DOHH2 (cell line): ENCODE measurements at regions not wholly inside any gene's neighbourhood (a gene's known extent, or its start where the extent isn't known, plus 50 kb on each side); places are given as distances from the start of the nearest gene placed in this dataset.

Experiments used
- H3F3A ChIP-seq: fragments of 200-600 bp; sonication (generic), shearing (Covaris generic); 2 replicates; pipeline ENCODE4 v1.6.0; 2016; ENCODE audit warnings: antibody characterized with exemption, mild to moderate bottlenecking; ENCODE audit not compliant: control insufficient read depth, insufficient read depth
- H3K27ac ChIP-seq: fragments of 200-600 bp; sonication (generic); 2 replicates; pipeline ENCODE4 v1.5.1; 2014; ENCODE audit warnings: low read depth, mild to moderate bottlenecking, low read length, moderate library complexity
- H3K27me3 ChIP-seq: fragments of 200-600 bp; sonication (generic); 2 replicates; pipeline ENCODE4 v1.6.1; 2014; ENCODE audit warnings: mild to moderate bottlenecking, low read length, mixed read lengths; ENCODE audit not compliant: control insufficient read depth
- H3K36me3 ChIP-seq: fragments of 200-600 bp; sonication (generic); 2 replicates; pipeline ENCODE4 v1.6.1; 2014; ENCODE audit warnings: mild to moderate bottlenecking, low read length, moderate library complexity, mixed read lengths; ENCODE audit not compliant: control insufficient read depth
- H3K4me1 ChIP-seq: fragments of 200-600 bp; sonication (generic); 2 replicates; pipeline ENCODE4 v1.6.1; 2014; ENCODE audit warnings: mild to moderate bottlenecking, low read length, mixed read lengths; ENCODE audit not compliant: control insufficient read depth
- H3K4me2 ChIP-seq: fragments of 200-600 bp; sonication (generic); 2 replicates; pipeline ENCODE4 v1.6.0; 2014; ENCODE audit warnings: mild to moderate bottlenecking, low read length, moderate library complexity
- H3K4me3 ChIP-seq: fragments of 200-600 bp; sonication (generic); 2 replicates; pipeline ENCODE4 v1.5.1; 2014; ENCODE audit warnings: mild to moderate bottlenecking, low read length, mixed read lengths
- H3K79me2 ChIP-seq: fragments of 200-600 bp; sonication (generic); 2 replicates; pipeline ENCODE4 v1.6.1; 2014; ENCODE audit warnings: mild to moderate bottlenecking, low read length, mixed read lengths; ENCODE audit not compliant: control insufficient read depth
- H3K9me2 ChIP-seq: fragments of 200-600 bp; sonication (generic); replicated peaks from 2 replicates; pipeline ENCODE4 v1.6.1; 2014; ENCODE audit warnings: mild to moderate bottlenecking, low read length, mixed read lengths; ENCODE audit not compliant: control insufficient read depth
- H3K9me3 ChIP-seq: fragments of 200-600 bp; sonication (generic); 2 replicates; pipeline ENCODE4 v1.6.1; 2014; ENCODE audit warnings: antibody characterized with exemption, low read length, mixed read lengths; ENCODE audit not compliant: control insufficient read depth, insufficient read depth
- H4K20me1 ChIP-seq: fragments of 200-600 bp; sonication (generic); 2 replicates; pipeline ENCODE4 v1.6.0; 2014; ENCODE audit warnings: low read depth, mild to moderate bottlenecking, antibody characterized with exemption, low read length, moderate library complexity; ENCODE audit not compliant: control insufficient read depth, insufficient read depth
- EZH2phosphoT487 ChIP-seq: fragments of 200-600 bp; sonication (generic); IDR thresholded peaks from 2 replicates; pipeline ENCODE4 v1.6.1; 2017; ENCODE audit warnings: borderline replicate concordance, mild to moderate bottlenecking, antibody characterized with exemption, low read length, moderate library complexity, mixed read lengths
- TF ChIP-seq, protein P1 (sequence below): fragments of 200-600 bp; sonication (generic); IDR thresholded peaks from one replicate; pipeline ENCODE4 v1.5.1; 2014; ENCODE audit warnings: antibody characterized with exemption, mild to moderate bottlenecking, low read depth, low read length; ENCODE audit not compliant: poor library complexity, severe bottlenecking

DNA sequence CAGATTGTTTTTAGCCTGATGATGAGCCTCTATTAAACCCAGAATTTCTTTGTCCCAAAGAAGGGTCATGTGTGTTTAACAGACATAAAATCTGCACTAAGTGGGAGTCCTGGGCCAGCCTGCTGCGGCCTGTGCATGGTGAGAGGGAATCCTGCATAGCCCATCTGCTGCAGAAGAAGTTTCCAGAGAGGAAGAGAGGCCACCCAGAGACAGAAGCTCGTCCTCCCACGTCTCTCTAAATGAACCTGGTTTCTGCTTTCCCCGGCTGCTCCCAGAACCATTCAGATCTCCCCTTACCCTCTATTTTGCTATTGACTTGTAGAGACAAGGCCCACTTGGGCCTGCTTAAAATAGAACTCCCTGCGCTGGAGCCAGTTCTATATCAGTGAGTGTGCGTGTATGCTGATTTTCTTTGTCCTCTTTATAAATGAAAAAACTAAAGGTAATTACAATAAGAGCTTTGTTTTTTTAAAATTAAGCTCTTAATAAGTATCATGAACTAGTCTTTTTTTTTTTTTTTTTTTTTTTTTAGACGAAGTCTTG is 142.8 kb upstream of the RAB4A start:
- Histone ChIP-seq H3K36me3 (no peaks in the 10 kb centered on the region), H3K79me2 (no peaks in the 10 kb centered on the region), H3K27me3 (peaks cover 6% of the 10 kb centered on the region; the same call in 1 of the 2 replicates), H3K9me2 (no peaks in the 10 kb centered on the region), H3K27ac (no peak overlapping the region), H3K9me3 (no peaks in the 10 kb centered on the region), H3K4me2 (peak overlapping the region; percentile 38; the same call in 1 of the 2 replicates), H3F3A (no peaks in the 10 kb centered on the region), H3K4me1 (peaks cover 45% of the 10 kb centered on the region), H3K4me3 (no peak overlapping the region), H4K20me1 (no peaks in the 10 kb centered on the region)
- no peak for TF ChIP-seq EZH2phosphoT487
- TF ChIP-seq, protein P1, sequence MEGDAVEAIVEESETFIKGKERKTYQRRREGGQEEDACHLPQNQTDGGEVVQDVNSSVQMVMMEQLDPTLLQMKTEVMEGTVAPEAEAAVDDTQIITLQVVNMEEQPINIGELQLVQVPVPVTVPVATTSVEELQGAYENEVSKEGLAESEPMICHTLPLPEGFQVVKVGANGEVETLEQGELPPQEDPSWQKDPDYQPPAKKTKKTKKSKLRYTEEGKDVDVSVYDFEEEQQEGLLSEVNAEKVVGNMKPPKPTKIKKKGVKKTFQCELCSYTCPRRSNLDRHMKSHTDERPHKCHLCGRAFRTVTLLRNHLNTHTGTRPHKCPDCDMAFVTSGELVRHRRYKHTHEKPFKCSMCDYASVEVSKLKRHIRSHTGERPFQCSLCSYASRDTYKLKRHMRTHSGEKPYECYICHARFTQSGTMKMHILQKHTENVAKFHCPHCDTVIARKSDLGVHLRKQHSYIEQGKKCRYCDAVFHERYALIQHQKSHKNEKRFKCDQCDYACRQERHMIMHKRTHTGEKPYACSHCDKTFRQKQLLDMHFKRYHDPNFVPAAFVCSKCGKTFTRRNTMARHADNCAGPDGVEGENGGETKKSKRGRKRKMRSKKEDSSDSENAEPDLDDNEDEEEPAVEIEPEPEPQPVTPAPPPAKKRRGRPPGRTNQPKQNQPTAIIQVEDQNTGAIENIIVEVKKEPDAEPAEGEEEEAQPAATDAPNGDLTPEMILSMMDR, result no peak

DNA sequence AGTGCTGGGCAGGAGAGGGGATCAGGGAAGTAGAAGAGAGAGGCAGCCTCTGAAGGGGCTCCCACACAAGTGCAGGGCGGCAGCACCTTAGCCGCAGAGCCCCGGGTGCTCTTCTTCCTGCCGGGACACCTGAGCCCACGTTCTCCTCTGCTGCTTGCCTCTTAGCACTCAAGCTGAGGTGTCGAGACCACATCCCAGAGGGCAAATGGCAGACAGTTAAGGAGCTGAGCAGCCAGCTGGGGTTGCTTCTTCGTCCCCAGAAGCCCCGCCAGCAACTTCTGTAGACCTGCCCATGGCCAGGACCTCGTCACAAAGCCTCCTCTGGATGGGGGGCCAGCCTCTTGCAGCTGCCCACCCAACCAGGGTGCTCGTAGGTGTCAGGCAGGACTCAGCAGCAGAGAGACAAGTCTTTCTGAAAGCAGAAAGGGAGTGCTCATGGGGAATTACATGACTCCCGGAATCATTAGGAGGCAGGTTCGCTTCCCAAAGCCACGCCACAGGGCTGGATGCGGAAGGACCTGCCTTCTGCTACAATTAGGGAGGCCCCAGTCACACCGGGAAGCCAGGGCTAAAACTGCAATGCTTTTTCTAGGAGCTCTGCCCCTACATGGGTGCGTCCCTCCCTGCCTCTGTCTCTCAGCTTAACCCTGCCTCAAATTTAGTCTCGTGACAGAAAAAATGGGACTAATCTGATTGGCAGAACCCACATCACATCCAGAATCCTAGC is 141.4 kb upstream of the RAB4A start:
- Histone ChIP-seq H3K27me3 (peaks cover 6% of the 10 kb centered on the region; the same call in 1 of the 2 replicates), H3K27ac (peak overlapping the region; percentile 34), H3K36me3 (no peaks in the 10 kb centered on the region), H4K20me1 (no peaks in the 10 kb centered on the region), H3K4me2 (peak overlapping the region; percentile 63), H3K9me2 (no peaks in the 10 kb centered on the region), H3K9me3 (no peaks in the 10 kb centered on the region; the same call in 1 of the 2 replicates), H3K4me3 (peak overlapping the region; percentile 45), H3K79me2 (no peaks in the 10 kb centered on the region), H3F3A (no peaks in the 10 kb centered on the region), H3K4me1 (peaks cover 45% of the 10 kb centered on the region)
- TF ChIP-seq, protein P1, result no peak
- TF ChIP-seq EZH2phosphoT487, result no peak

DNA sequence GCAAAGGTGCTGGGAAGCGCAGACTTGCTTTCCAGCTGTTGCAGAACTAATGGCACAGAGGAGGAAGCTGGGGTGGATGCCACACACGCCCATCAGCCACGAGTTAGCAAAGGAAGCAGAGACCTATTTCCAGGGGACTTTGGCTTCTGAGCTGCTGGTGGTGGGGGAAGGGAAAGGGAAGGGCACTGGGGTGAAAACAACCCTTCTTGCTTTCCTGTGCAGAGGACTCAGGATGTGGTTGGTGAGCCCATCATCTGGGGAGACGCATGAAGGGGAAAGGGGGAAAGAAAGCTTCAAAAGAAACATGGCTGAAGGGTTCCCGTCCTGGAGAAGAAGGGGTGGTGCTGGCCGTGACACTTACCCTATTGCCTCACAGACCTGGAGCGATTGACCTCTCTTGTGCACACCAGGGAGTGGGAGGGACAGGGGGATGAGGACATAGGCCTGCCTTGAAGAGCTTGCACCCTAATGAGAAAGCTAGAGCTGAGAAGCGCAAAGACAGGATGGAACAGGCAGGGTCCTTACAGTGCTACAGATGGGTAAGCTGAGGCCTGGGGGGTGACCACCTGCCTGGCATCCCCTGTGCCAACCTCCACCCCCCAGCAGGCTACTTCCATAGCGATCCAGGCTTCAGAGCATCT is 140.8 kb upstream of the RAB4A start:
- peak overlapping the region; percentile 45 for H3K4me3 ChIP-seq
- no peaks in the 10 kb centered on the region for H3K9me2 ChIP-seq
- H3K27me3 ChIP-seq, result peaks cover 6% of the 10 kb centered on the region; the same call in 1 of the 2 replicates
- H3K9me3 ChIP-seq, result peaks cover 7% of the 10 kb centered on the region
- no peaks in the 10 kb centered on the region for H3K36me3 ChIP-seq
- no peaks in the 10 kb centered on the region for H3F3A ChIP-seq
- H3K4me1 ChIP-seq, result peaks cover 45% of the 10 kb centered on the region
- no peak for TF ChIP-seq EZH2phosphoT487
- TF ChIP-seq, protein P1, result no peak
- peak overlapping the region; percentile 63 for H3K4me2 ChIP-seq
- H3K27ac ChIP-seq, result peak overlapping the region; percentile 34
- H3K79me2 ChIP-seq, result no peaks in the 10 kb centered on the region
- H4K20me1 ChIP-seq, result no peaks in the 10 kb centered on the region
